ENCODE measurements at regions not wholly inside any gene's neighbourhood (a gene's known extent, or its start where the extent isn't known, plus 50 kb on each side); places are given as distances from the start of the nearest gene placed in this dataset.

- TF ChIP-seq CTCF (IDR thresholded peaks at IDR 0.05) = no peak
- TF ChIP-seq EP300 (IDR thresholded peaks at IDR 0.05) = no peak
Measured at GRCh38 chr1:31502253-31502652, 74.1 kb upstream of the TINAGL1 start.
